K562 (cell line): ENCODE measurements at regions not wholly inside any gene's neighbourhood (a gene's known extent, or its start where the extent isn't known, plus 50 kb on each side); places are given as distances from the start of the nearest gene placed in this dataset.

Source experiments
- CUX1 ChIP-seq: fragments of 200-800 bp; sonication (Bioruptor generic); IDR thresholded peaks from 2 replicates; pipeline ENCODE4 v1.6.1; 2016; ENCODE audit warnings: missing genetic modification characterization, missing compliant biosample characterization
- ELF4 ChIP-seq: fragments of 450-650 bp; formaldehyde crosslinking; IDR thresholded peaks from 2 replicates; pipeline ENCODE4 v1.4.0; 2022; ENCODE audit warnings: missing genetic modification characterization
- SMAD1 ChIP-seq: fragments of 150-350 bp; IDR thresholded peaks from 2 replicates; pipeline ENCODE4 v1.6.1; 2014; ENCODE audit warnings: low read length, low read depth; ENCODE audit not compliant: partially characterized antibody
- ZNF696 ChIP-seq: fragments of 250-450 bp; sonication (Bioruptor Pico); conservative IDR thresholded peaks from 2 replicates; pipeline ENCODE4 v1.4.0; 2020; ENCODE audit warnings: mild to moderate bottlenecking, moderate library complexity
- TF ChIP-seq, protein P1 (sequence below), 3 experiments: IDR thresholded peaks in 2 of 3; conservative IDR thresholded peaks in 1 of 3; 2 replicates each; pipeline ENCODE4 v1.5.1; 2011 to 2012; ENCODE audit warnings: low read length in 3 of 3, mild to moderate bottlenecking in 3 of 3, control low read depth in 2 of 3, improper control_type of control experiment in 1 of 3, inconsistent platforms in 1 of 3, low read depth in 1 of 3, mixed read lengths in 1 of 3, moderate library complexity in 1 of 3; ENCODE audit not compliant: insufficient read depth in 2 of 3

DNA sequence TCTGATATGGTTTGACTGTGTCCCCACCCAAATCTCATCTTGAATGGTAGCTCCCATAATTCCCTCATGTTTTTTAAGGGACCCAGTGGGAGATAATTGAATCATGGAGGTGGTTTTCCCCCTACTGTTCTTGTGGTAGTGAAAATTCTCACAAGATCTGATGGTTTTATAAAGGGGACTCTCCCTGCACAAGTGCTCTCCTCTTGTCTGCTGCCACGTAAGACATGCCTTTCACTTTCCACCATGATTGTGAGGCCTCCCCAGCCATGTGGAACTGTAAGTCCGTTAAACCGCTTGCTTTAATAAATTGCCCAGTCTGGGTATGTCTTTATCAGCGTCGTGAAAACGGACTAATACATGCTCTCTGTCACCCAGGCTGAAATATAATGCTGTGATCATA, 200.9 kb upstream of the SLIT2 start:
- TF ChIP-seq SMAD1 (no peak), ZNF696 (no peak), CUX1 (CRISPR knock-in tag) (no peak), ELF4 (no peak)
- TF ChIP-seq, protein P1, sequence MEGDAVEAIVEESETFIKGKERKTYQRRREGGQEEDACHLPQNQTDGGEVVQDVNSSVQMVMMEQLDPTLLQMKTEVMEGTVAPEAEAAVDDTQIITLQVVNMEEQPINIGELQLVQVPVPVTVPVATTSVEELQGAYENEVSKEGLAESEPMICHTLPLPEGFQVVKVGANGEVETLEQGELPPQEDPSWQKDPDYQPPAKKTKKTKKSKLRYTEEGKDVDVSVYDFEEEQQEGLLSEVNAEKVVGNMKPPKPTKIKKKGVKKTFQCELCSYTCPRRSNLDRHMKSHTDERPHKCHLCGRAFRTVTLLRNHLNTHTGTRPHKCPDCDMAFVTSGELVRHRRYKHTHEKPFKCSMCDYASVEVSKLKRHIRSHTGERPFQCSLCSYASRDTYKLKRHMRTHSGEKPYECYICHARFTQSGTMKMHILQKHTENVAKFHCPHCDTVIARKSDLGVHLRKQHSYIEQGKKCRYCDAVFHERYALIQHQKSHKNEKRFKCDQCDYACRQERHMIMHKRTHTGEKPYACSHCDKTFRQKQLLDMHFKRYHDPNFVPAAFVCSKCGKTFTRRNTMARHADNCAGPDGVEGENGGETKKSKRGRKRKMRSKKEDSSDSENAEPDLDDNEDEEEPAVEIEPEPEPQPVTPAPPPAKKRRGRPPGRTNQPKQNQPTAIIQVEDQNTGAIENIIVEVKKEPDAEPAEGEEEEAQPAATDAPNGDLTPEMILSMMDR (IDR thresholded peaks at IDR 0.05 in 2 of 3, conservative IDR thresholded peaks at IDR 0.05 in 1 of 3; ENCODE audit: insufficient read depth in 2 of 3, low read depth in 1 of 3, low read length in 3 of 3) = no peak
